ENCODE measurements at regions not wholly inside any gene's neighbourhood (a gene's known extent, or its start where the extent isn't known, plus 50 kb on each side); places are given as distances from the start of the nearest gene placed in this dataset.
"Not testable (repeated sequence)": the region's sequence is repeated elsewhere in the genome, so short reads cannot be mapped to it uniquely, and the experiment has no call there.

- DNase-seq: no peak
Observed at GRCh38 chr15:70522323-70522966, 240.9 kb downstream of the UACA start.

DNA sequence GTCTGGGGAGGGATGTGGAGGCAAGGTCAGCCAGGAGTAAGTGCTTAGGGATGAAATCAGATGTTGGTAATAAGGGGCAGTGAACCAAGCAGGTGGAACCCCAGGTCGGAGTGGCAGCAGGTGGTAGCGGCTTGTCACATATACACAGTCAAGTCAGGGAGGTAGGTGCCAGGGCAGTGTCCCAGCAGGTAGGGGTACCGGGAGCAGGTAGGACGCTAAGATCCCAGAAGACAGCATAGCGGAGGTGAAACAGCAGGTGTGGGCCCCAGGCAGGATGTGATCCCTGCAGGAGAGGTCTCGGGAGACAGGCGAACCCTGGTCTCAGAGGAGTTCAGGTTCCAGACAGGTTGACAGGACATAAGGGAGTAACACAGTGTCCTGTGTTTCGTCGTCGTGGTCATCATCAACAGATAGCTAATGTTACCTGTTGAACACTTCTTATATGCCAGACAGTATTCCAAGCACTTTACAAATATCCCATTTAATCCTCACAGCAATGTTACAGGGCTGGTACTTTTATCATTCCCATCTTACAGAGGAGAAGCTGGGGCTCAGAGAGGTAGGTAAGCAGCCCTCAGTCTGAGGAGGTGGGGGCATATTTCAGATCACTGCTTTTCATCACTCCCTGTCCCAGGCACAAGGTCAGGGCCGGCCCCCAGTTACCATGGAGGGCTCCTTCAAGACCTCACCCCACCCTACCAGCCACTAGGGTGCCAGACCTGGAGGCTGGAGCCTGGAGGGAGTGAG is 241.6 kb downstream of the UACA start:
- peak; percentile 16 for DNase-seq

- no peak for DNase-seq
Observed at GRCh38 chr15:70519616-70520015, 243.7 kb downstream of the UACA start.

DNA sequence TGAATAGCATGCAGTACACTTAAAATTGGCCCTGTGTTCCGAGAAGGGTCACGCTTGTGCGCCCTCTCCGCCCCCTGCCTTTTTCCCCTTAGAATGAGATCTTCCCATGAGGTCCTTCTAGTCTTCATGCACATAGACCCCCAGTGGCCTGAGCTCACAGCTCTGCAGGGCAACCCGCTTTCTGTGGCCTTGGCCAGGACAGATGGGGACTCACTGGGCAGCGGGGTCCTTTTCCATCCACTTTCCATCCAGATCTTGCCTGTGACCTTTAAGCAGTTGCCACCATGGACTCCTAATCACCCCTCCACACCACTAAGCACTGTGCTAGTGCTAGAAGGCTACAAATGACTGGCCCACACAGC is 244.4 kb downstream of the UACA start:
- no peak for DNase-seq

GRCh38 chr15:70518201-70519003 is 245.0 kb downstream of the UACA start:
- no peak for DNase-seq

DNA sequence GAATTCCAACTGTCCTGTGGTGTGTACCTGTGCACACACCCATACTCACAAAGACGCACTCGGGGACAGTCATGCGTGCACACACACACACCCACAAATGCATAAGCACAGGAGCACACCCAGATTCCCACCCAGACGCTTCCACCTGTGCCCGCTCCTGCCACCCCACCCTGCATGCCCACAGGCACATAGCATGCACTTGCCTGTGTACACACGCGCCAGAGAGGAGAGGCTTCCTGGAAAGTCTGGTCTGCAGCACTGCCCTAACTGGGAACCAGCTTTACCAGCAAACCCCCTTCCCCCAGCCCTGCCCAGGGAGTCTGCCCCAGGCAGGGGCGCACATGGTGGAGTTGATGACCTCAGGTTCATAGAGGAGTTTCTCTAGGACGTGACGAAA is 246.2 kb downstream of the UACA start:
- DNase-seq: no peak

DNA sequence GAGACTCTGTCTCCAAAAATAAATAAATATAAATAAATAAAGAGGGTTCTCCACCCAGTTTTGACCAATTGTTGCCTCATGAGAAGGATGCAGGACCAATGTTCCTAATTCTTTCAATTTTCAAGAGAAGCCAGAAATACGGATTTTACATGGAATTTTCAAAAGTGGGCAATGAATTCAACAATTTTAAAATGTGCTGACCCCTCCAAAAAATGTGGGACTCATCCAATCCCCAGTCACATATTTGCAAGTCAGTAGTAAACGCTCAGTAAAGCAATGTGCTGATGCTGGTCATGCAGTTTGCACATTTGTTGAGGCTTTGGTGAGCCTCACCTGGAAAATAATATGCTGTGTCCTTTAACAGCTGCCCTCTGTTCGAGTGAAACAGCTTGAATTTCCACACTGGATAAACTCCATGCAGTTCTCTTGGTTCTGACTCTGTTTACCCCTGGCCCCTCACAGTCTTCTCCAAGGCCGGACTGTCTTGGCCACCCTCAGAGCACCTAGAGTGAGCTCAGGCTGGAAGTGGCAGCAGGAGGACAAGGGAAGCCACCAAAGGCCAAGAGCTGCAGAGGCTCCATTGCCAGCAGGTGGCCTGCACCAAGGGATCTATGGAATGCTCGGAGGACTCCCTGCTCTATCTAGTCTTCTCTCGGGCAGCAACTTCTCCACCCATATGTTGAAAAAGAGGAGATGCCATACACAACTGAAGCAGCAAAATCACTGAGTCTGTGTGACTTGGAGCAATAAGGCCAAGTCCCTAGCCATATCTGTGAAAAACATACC is 246.8 kb downstream of the UACA start:
- no peak for DNase-seq

- no peak for DNase-seq
Observed at GRCh38 chr15:70514251-70514650, 249.1 kb downstream of the UACA start.

GRCh38 chr15:70513819-70514218 is 249.5 kb downstream of the UACA start:
- no peak for DNase-seq

DNA sequence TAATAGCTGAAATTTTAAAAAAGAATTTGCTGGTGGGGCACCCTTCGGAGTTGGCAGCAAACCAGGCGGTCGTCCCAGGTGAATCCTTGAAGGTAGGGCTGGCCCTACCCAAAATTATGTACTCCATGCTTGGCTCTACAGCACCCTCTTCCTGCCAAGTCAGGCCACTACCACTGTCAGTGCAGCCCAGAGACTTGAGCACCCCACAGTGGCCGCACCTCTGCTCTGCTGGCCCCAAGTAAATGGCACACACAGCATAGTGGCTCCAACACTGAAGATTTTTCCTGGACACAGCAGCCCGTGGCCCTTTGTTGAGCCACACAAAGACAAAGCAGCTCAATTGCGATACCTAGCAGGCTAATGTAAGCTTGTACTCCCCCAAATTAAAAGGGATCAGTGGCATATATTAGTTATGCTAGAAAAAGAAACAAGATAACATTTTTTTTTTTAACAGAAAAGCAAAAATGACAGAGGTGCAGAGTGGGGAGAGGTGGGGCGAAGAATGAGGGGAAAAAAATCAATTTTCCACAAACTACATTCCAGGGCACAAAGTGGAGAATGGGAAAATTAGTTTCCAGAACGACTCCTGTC is 250.5 kb downstream of the UACA start:
- DNase-seq: no peak

- DNase-seq: not testable (repeated sequence)
Observed at GRCh38 chr15:70511972-70512587, 251.3 kb downstream of the UACA start.

DNA sequence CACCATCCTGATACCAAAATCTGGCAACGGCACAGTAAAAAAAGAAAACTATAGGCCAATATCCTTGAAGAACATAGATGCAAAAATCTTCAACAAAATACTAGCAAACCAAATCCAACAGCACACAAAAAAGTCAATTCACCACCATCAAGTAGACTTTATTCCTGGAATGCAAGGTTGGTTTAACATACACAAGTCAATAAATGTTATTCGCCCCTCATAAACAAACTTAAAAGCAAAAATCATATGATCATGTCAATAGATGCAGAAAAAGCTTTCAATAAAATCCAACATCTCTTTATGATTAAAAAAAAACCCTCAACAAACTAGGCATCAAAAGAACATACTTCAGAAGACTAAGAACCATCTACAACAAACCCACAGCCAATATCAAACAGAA is 252.9 kb downstream of the UACA start:
- no peak for DNase-seq

DNA sequence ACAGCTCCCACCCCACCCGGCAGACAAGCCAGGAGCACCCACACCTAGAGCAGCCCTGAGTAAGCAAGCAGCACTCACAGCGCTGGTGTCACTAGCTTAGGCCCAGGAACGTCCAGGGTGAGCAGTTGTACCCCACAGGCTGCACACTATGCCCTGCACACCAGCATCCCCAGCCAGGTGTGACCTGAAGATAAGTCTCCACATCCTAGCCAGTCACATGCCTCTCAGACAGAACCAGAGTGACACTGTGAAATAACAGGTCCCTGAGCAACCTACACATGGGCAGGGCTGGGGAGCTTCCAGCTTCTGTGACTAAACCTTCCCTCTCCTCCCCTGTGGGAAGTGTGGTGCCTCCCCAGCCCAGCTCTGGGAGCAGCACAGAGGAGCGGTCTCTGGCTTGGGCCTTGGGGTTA is 253.6 kb downstream of the UACA start:
- no peak for DNase-seq

GRCh38 chr15:70509282-70509662 is 254.1 kb downstream of the UACA start:
- DNase-seq: no peak

GRCh38 chr15:70508561-70509281 is 254.6 kb downstream of the UACA start:
- no peak for DNase-seq

- no peak for DNase-seq
Observed at GRCh38 chr15:70507772-70508371, 255.5 kb downstream of the UACA start.

GRCh38 chr15:70505936-70506912 is 257.1 kb downstream of the UACA start:
- no peak for DNase-seq

- no peak for DNase-seq
Observed at GRCh38 chr15:70505411-70505919, 257.9 kb downstream of the UACA start.

- no peak for DNase-seq
Observed at GRCh38 chr15:70504988-70505387, 258.4 kb downstream of the UACA start.

Measured in femur (tissue), 1 donor.